ENCODE measurements at regions not wholly inside any gene's neighbourhood (a gene's known extent, or its start where the extent isn't known, plus 50 kb on each side); places are given as distances from the start of the nearest gene placed in this dataset.

GRCh38 chr4:65175585-65175984, 494.7 kb downstream of the EPHA5 start:
- no peak for TF ChIP-seq CTCF (IDR thresholded peaks at IDR 0.05 in 2 of 3, conservative IDR thresholded peaks at IDR 0.05 in 1 of 3; ENCODE audit: borderline replicate concordance in 1 of 3, insufficient read depth in 1 of 3, low read depth in 2 of 3, low read length in 2 of 3)
- TF ChIP-seq POLR2A (IDR thresholded peaks at IDR 0.05; ENCODE audit: borderline replicate concordance, extremely low read depth, insufficient read depth, insufficient read length): no peak
- no peak for TF ChIP-seq EZH2phosphoT487 (IDR thresholded peaks at IDR 0.05; ENCODE audit: borderline replicate concordance)
- TF ChIP-seq SIN3A (IDR thresholded peaks at IDR 0.05; ENCODE audit: low read depth): no peak

Data from HCT116 (cell line).